Osteoblast (primary cell): ENCODE measurements at regions not wholly inside any gene's neighbourhood (a gene's known extent, or its start where the extent isn't known, plus 50 kb on each side); places are given as distances from the start of the nearest gene placed in this dataset.
A peak's percentile ranks its signal among the peaks of the same experiment; 100 is the strongest.

Source experiments
- DNase-seq: peaks from one replicate; pipeline ENCODE4 v3.0.0; 2011; ENCODE audit warnings: low spot score, mixed read lengths; ENCODE audit not compliant: insufficient read length; ENCODE audit errors: missing footprints
- H2AFZ ChIP-seq: 2 replicates; pipeline ENCODE4 v1.6.0; 2011; ENCODE audit warnings: mild to moderate bottlenecking, low read length
- H3K27ac ChIP-seq: 2 replicates; pipeline ENCODE4 v1.5.1; 2011; ENCODE audit warnings: mild to moderate bottlenecking, low read depth, low read length, moderate library complexity
- H3K27me3 ChIP-seq: 2 replicates; pipeline ENCODE4 v1.6.0; 2012; ENCODE audit warnings: mild to moderate bottlenecking, control low read depth, inconsistent platforms, low read length, moderate library complexity; ENCODE audit not compliant: insufficient read depth
- H3K36me3 ChIP-seq: 2 replicates; pipeline ENCODE4 v1.5.1; 2011; ENCODE audit warnings: mild to moderate bottlenecking, low read length, control low read depth, moderate library complexity; ENCODE audit not compliant: insufficient read depth
- H3K4me1 ChIP-seq: 2 replicates; pipeline ENCODE4 v1.5.1; 2011; ENCODE audit warnings: mild to moderate bottlenecking, low read length, control low read depth, moderate library complexity; ENCODE audit not compliant: insufficient read depth
- H3K4me2 ChIP-seq: 2 replicates; pipeline ENCODE4 v1.6.0; 2011; ENCODE audit warnings: mild to moderate bottlenecking, low read length; ENCODE audit not compliant: insufficient read depth
- H3K4me3 ChIP-seq: fragments of 200-600 bp; sonication (generic); 3 replicates; pipeline ENCODE4 v1.5.1; 2012; ENCODE audit warnings: mild to moderate bottlenecking, low read length, inconsistent platforms; ENCODE audit not compliant: insufficient read depth
- H3K79me2 ChIP-seq: 2 replicates; pipeline ENCODE4 v1.6.0; 2012; ENCODE audit warnings: mild to moderate bottlenecking, low read length, control low read depth, inconsistent platforms; ENCODE audit not compliant: insufficient read depth
- H3K9me3 ChIP-seq: 2 replicates; pipeline ENCODE4 v1.5.1; 2011; ENCODE audit warnings: low read depth, low read length, control low read depth
- H4K20me1 ChIP-seq: 2 replicates; pipeline ENCODE4 v1.6.0; 2012; ENCODE audit warnings: mild to moderate bottlenecking, low read length, control low read depth; ENCODE audit not compliant: insufficient read depth
- CTCF ChIP-seq: IDR thresholded peaks from 2 replicates; pipeline ENCODE4 v1.5.1; 2011; ENCODE audit warnings: mild to moderate bottlenecking, low read depth, low read length, moderate library complexity; ENCODE audit errors: extremely low read depth

GRCh38 chr22:49086606-49087157, 741.0 kb downstream of the BRD1 start:
- no peak overlapping the region for H3K4me2 ChIP-seq
- no peak overlapping the region for H2AFZ ChIP-seq
- H4K20me1 ChIP-seq = no peaks in the 10 kb centered on the region
- H3K27ac ChIP-seq = no peak overlapping the region
- no peaks in the 10 kb centered on the region for H3K27me3 ChIP-seq
- H3K36me3 ChIP-seq = no peaks in the 10 kb centered on the region
- no peaks in the 10 kb centered on the region for H3K79me2 ChIP-seq
- no peaks in the 10 kb centered on the region for H3K4me1 ChIP-seq
- DNase-seq = peak; percentile 44
- H3K4me3 ChIP-seq = no peak overlapping the region
- H3K9me3 ChIP-seq = no peaks in the 10 kb centered on the region
- TF ChIP-seq CTCF = no peak

- Histone ChIP-seq H3K27ac (no peak overlapping the region), H3K4me2 (no peak overlapping the region), H4K20me1 (no peaks in the 10 kb centered on the region), H3K79me2 (no peaks in the 10 kb centered on the region), H3K27me3 (no peaks in the 10 kb centered on the region), H3K4me3 (no peak overlapping the region), H3K9me3 (no peaks in the 10 kb centered on the region), H3K4me1 (no peaks in the 10 kb centered on the region), H2AFZ (no peak overlapping the region), H3K36me3 (no peaks in the 10 kb centered on the region)
- DNase-seq = peak; percentile 0
- no peak for TF ChIP-seq CTCF
Observed at GRCh38 chr22:49086181-49086580, 741.5 kb downstream of the BRD1 start.

GRCh38 chr22:49084206-49084605, 743.5 kb downstream of the BRD1 start:
- H3K4me1 ChIP-seq = no peaks in the 10 kb centered on the region
- H3K27me3 ChIP-seq = no peaks in the 10 kb centered on the region
- H3K79me2 ChIP-seq = no peaks in the 10 kb centered on the region
- no peak overlapping the region for H3K4me2 ChIP-seq
- no peak overlapping the region for H2AFZ ChIP-seq
- peak; percentile 29 for DNase-seq
- H3K9me3 ChIP-seq = no peaks in the 10 kb centered on the region
- no peak overlapping the region for H3K4me3 ChIP-seq
- no peak overlapping the region for H3K27ac ChIP-seq
- TF ChIP-seq CTCF = no peak
- no peaks in the 10 kb centered on the region for H4K20me1 ChIP-seq
- H3K36me3 ChIP-seq = no peaks in the 10 kb centered on the region

GRCh38 chr22:49083607-49084006, 744.1 kb downstream of the BRD1 start:
- Histone ChIP-seq H3K36me3 (no peaks in the 10 kb centered on the region), H3K4me1 (no peaks in the 10 kb centered on the region), H3K4me2 (no peak overlapping the region), H2AFZ (no peak overlapping the region), H3K4me3 (no peak overlapping the region), H3K9me3 (no peaks in the 10 kb centered on the region), H3K27ac (no peak overlapping the region), H4K20me1 (no peaks in the 10 kb centered on the region), H3K79me2 (no peaks in the 10 kb centered on the region), H3K27me3 (no peaks in the 10 kb centered on the region)
- no peak for TF ChIP-seq CTCF
- DNase-seq = peak; percentile 18
